ENCODE measurements at regions not wholly inside any gene's neighbourhood (a gene's known extent, or its start where the extent isn't known, plus 50 kb on each side); places are given as distances from the start of the nearest gene placed in this dataset.

GRCh38 chr2:12434630-12435098 is 282.1 kb upstream of the TRIB2 start:
- no peak for DNase-seq (ENCODE audit: low spot score)
- WGBS = 97% methylated on average over 9 of the region's 9 CpGs
- TF ChIP-seq POLR2AphosphoS5 (IDR thresholded peaks at IDR 0.05) (no peak), POLR2A (IDR thresholded peaks at IDR 0.05) (no peak)
- TF ChIP-seq, protein P1, sequence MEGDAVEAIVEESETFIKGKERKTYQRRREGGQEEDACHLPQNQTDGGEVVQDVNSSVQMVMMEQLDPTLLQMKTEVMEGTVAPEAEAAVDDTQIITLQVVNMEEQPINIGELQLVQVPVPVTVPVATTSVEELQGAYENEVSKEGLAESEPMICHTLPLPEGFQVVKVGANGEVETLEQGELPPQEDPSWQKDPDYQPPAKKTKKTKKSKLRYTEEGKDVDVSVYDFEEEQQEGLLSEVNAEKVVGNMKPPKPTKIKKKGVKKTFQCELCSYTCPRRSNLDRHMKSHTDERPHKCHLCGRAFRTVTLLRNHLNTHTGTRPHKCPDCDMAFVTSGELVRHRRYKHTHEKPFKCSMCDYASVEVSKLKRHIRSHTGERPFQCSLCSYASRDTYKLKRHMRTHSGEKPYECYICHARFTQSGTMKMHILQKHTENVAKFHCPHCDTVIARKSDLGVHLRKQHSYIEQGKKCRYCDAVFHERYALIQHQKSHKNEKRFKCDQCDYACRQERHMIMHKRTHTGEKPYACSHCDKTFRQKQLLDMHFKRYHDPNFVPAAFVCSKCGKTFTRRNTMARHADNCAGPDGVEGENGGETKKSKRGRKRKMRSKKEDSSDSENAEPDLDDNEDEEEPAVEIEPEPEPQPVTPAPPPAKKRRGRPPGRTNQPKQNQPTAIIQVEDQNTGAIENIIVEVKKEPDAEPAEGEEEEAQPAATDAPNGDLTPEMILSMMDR (IDR thresholded peaks at IDR 0.05) = no peak
- Histone ChIP-seq H3K27ac (no peak overlapping the region), H3K4me3 (no peak overlapping the region), H3K36me3 (no peaks in the 10 kb centered on the region), H3K27me3 (replicated peaks; ENCODE audit: insufficient read depth) (no peaks in the 10 kb centered on the region), H3K9me3 (no peaks in the 10 kb centered on the region), H3K4me1 (replicated peaks) (no peaks in the 10 kb centered on the region)
- intact Hi-C loops (cut with DNase I) = no loop called here

- Histone ChIP-seq H3K36me3 (no peaks in the 10 kb centered on the region), H3K9me3 (no peaks in the 10 kb centered on the region), H3K4me3 (no peak overlapping the region), H3K27ac (no peak overlapping the region), H3K27me3 (replicated peaks; ENCODE audit: insufficient read depth) (no peaks in the 10 kb centered on the region), H3K4me1 (replicated peaks) (no peaks in the 10 kb centered on the region)
- no peak for DNase-seq (ENCODE audit: low spot score)
- TF ChIP-seq POLR2A (IDR thresholded peaks at IDR 0.05) (no peak), POLR2AphosphoS5 (IDR thresholded peaks at IDR 0.05) (no peak)
- TF ChIP-seq, protein P1 (IDR thresholded peaks at IDR 0.05) = no peak
- WGBS = 77% methylated on average over 9 of the region's 9 CpGs
- intact Hi-C loops (cut with DNase I) = no loop called here
Observed at GRCh38 chr2:12435430-12436222, 281.1 kb upstream of the TRIB2 start.

GRCh38 chr2:12436483-12436882 is 280.3 kb upstream of the TRIB2 start:
- TF ChIP-seq POLR2AphosphoS5 (IDR thresholded peaks at IDR 0.05) (no peak), POLR2A (IDR thresholded peaks at IDR 0.05) (no peak)
- TF ChIP-seq, protein P1 (IDR thresholded peaks at IDR 0.05) = no peak
- H3K4me1 ChIP-seq (replicated peaks) = no peaks in the 10 kb centered on the region
- intact Hi-C loops (cut with DNase I) = no loop called here
- no peak overlapping the region for H3K27ac ChIP-seq
- WGBS = 81% methylated on average over 6 of the region's 6 CpGs
- no peaks in the 10 kb centered on the region for H3K27me3 ChIP-seq (replicated peaks; ENCODE audit: insufficient read depth)
- H3K9me3 ChIP-seq = no peaks in the 10 kb centered on the region
- no peaks in the 10 kb centered on the region for H3K36me3 ChIP-seq
- no peak for DNase-seq (ENCODE audit: low spot score)
- H3K4me3 ChIP-seq = no peak overlapping the region

DNA sequence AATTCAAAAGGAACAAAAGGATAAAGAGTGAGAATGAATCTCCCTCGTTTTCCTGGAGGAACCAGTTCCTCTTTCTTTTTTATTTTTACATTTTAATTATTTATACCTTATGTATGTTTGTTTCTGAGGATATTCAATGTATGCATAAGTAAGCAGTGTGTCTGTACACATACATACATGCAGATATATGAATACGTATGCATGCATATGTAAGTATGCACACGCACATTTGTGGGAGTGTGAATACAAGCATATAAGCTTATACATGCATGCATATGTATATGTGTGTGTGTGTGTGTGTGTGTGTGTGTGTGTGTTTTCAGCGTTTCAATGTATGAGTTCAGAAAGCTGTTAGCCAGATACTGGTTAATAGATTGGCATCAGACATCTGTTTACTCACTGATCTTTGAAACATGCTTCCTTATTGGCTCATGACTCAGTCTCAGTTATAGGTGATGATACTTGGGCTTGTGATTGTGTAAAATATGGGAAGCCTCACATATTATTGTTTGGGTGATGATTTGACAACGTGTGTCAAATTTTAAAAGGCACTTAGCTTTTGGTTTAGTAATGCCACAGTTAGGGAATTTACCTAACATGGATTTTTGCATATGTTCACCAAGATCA is 279.7 kb upstream of the TRIB2 start:
- intact Hi-C loops (cut with DNase I) = no loop called here
- no peaks in the 10 kb centered on the region for H3K9me3 ChIP-seq
- no peaks in the 10 kb centered on the region for H3K36me3 ChIP-seq
- H3K27me3 ChIP-seq (replicated peaks; ENCODE audit: insufficient read depth) = no peaks in the 10 kb centered on the region
- no peak overlapping the region for H3K27ac ChIP-seq
- no peaks in the 10 kb centered on the region for H3K4me1 ChIP-seq (replicated peaks)
- TF ChIP-seq POLR2AphosphoS5 (IDR thresholded peaks at IDR 0.05) (no peak), POLR2A (IDR thresholded peaks at IDR 0.05) (no peak)
- TF ChIP-seq, protein P1 (IDR thresholded peaks at IDR 0.05) = no peak
- no peak overlapping the region for H3K4me3 ChIP-seq
- DNase-seq (ENCODE audit: low spot score) = no peak
- 74% methylated on average over 5 of the region's 5 CpGs for WGBS
